Stomach (tissue), 4 donors: ENCODE measurements at regions not wholly inside any gene's neighbourhood (a gene's known extent, or its start where the extent isn't known, plus 50 kb on each side); places are given as distances from the start of the nearest gene placed in this dataset.

Experiments used
- POLR2AphosphoS5 ChIP-seq, 3 donors: sonication (generic); formaldehyde crosslinking; IDR thresholded peaks; one replicate each; pipeline ENCODE4 v1.6.1; 2016; ENCODE audit warnings: antibody characterized with exemption in 3 of 3
- TF ChIP-seq, protein P1 (sequence below), 7 experiments: fragments of 450-650 bp in 4 of 7; fragments of 200-600 bp in 3 of 7; sonication (generic) in 3 of 7; IDR thresholded peaks; one replicate each; pipeline ENCODE4 v1.5.1; 2016 to 2019; ENCODE audit warnings: antibody characterized with exemption in 7 of 7, control low read depth in 2 of 7, mild to moderate bottlenecking in 1 of 7

DNA sequence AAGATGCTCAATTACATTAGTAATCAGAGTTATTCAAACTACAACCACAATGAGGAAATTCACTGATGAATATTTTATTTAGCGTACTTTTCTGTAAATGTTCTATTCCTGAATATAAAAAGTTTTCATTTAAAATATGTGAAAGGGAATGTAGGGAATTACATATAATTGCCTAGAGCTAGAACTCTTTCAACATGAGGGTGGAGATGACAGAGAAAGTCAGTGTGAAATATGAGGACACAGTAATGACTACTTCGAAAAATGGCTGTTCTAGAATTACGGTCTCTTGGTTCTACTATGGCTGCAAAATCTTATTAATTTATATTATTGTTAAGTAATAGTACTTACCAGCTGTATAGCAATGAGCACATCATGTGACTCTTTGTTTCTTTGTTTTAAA, 1647.4 kb upstream of the PIK3C3 start:
- TF ChIP-seq, protein P1, sequence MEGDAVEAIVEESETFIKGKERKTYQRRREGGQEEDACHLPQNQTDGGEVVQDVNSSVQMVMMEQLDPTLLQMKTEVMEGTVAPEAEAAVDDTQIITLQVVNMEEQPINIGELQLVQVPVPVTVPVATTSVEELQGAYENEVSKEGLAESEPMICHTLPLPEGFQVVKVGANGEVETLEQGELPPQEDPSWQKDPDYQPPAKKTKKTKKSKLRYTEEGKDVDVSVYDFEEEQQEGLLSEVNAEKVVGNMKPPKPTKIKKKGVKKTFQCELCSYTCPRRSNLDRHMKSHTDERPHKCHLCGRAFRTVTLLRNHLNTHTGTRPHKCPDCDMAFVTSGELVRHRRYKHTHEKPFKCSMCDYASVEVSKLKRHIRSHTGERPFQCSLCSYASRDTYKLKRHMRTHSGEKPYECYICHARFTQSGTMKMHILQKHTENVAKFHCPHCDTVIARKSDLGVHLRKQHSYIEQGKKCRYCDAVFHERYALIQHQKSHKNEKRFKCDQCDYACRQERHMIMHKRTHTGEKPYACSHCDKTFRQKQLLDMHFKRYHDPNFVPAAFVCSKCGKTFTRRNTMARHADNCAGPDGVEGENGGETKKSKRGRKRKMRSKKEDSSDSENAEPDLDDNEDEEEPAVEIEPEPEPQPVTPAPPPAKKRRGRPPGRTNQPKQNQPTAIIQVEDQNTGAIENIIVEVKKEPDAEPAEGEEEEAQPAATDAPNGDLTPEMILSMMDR (IDR thresholded peaks at IDR 0.05) = no peak
- no peak for TF ChIP-seq POLR2AphosphoS5 (IDR thresholded peaks at IDR 0.05)
